Body of pancreas (tissue), 4 donors: ENCODE measurements at regions not wholly inside any gene's neighbourhood (a gene's known extent, or its start where the extent isn't known, plus 50 kb on each side); places are given as distances from the start of the nearest gene placed in this dataset.

ENCODE experiments used
- ATAC-seq: fragments of 150-250 bp; one replicate; pipeline ENCODE4 v1.9.1; 2016
- DNase-seq, 4 donors: peaks; one replicate each; pipeline ENCODE4 v3.0.0-alpha.2; 2019
- H3K27ac ChIP-seq, 4 donors: fragments of 200-600 bp; sonication (generic); 1 replicate in 3 of 4; 2 replicates in 1 of 4; pipeline versions ENCODE4 v1.5.1 to v1.6.1; 2016 to 2019; ENCODE audit warnings: mild to moderate bottlenecking in 1 of 4, mixed read lengths in 1 of 4, moderate library complexity in 1 of 4
- H3K27me3 ChIP-seq, 2 donors: fragments of 200-600 bp; sonication (generic); one replicate each; pipeline ENCODE4 v1.6.0; 2016; ENCODE audit warnings: mild to moderate bottlenecking in 1 of 2
- H3K36me3 ChIP-seq, 2 donors: fragments of 200-600 bp; sonication (generic); replicated peaks in 1 of 2; 2 replicates each; pipeline ENCODE4 v1.5.1; 2016; ENCODE audit warnings: low read depth in 2 of 2; ENCODE audit not compliant: insufficient read depth in 1 of 2
- H3K4me1 ChIP-seq: fragments of 200-600 bp; sonication (generic); one replicate; pipeline ENCODE4 v1.6.0; 2016
- H3K4me3 ChIP-seq, 2 donors: fragments of 200-600 bp; sonication (generic); 1 replicate in 1 of 2; 2 replicates in 1 of 2; pipeline ENCODE4 v1.5.1; 2016 to 2019
- H3K9me3 ChIP-seq, 3 donors: fragments of 200-600 bp; sonication (generic); 1 replicate in 2 of 3; 2 replicates in 1 of 3; pipeline ENCODE4 v1.5.1; 2016
- CTCF ChIP-seq, 7 experiments: fragments of 450-650 bp in 4 of 7; fragments of 200-600 bp in 3 of 7; sonication (generic) in 3 of 7; IDR thresholded peaks; one replicate each; pipeline ENCODE4 v1.5.1; 2016 to 2019; ENCODE audit warnings: antibody characterized with exemption in 7 of 7
- POLR2A ChIP-seq, 3 donors: fragments of 450-650 bp; IDR thresholded peaks; one replicate each; pipeline ENCODE4 v1.6.1; 2016; ENCODE audit warnings: antibody characterized with exemption in 3 of 3, mild to moderate bottlenecking in 2 of 3
- WGBS, 2 donors: methylation state at CpG; one replicate each; pipeline ENCODE4 v1.1.5; 2017; 5-methylcytosine and 5-hydroxymethylcytosine counted together
- intact Hi-C: fragments of 100-400 bp; cut with DNase I; formaldehyde crosslinking; loops from one replicate; pipeline ENCODE4 v1.15.1; 2023

GRCh38 chr2:153393518-153393917 is 85.0 kb downstream of the RPRM start:
- Histone ChIP-seq H3K36me3 (no peaks in the 10 kb centered on the region), H3K27ac (no peak overlapping the region), H3K9me3 (no peaks in the 10 kb centered on the region), H3K4me1 (no peaks in the 10 kb centered on the region), H3K4me3 (no peak overlapping the region), H3K27me3 (no peaks in the 10 kb centered on the region)
- no peak for DNase-seq
- WGBS, 2 donors, result 29 to 58% methylated on average over 3 of the region's 3 CpGs
- no peak for TF ChIP-seq CTCF (IDR thresholded peaks at IDR 0.05)
- no peak for TF ChIP-seq POLR2A (IDR thresholded peaks at IDR 0.05)
- intact Hi-C loops, result no loop called here
- ATAC-seq, result no peak

DNA sequence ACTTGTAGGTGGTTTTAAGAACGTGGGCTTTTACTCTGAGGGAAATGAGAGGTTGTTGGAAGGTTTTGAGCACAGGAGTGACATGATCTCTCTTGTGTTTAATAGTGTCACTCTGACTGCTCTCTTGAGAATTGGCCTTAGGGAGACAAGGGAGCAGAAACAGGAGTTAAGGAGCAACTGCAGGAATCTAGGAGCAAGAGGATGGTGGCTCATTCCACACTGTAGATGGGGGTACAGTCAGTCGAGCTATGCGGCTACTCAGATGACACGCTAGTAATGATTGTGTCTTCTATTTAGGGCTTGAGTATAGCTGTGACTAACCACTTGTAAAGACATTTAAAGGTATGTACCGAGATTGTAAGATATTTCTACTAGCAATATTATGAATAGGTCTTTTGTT is 87.4 kb downstream of the RPRM start:
- TF ChIP-seq POLR2A (IDR thresholded peaks at IDR 0.05) (no peak), CTCF (IDR thresholded peaks at IDR 0.05) (no peak)
- DNase-seq, result no peak
- no peak for ATAC-seq
- 45 to 49% methylated on average over 5 of the region's 5 CpGs for WGBS, 2 donors
- intact Hi-C loops, result no loop called here
- H3K27ac ChIP-seq, result no peak overlapping the region
- H3K36me3 ChIP-seq, result no peaks in the 10 kb centered on the region
- H3K27me3 ChIP-seq, result no peaks in the 10 kb centered on the region
- no peaks in the 10 kb centered on the region for H3K9me3 ChIP-seq
- no peaks in the 10 kb centered on the region for H3K4me1 ChIP-seq
- no peak overlapping the region for H3K4me3 ChIP-seq

- Histone ChIP-seq H3K4me1 (no peaks in the 10 kb centered on the region), H3K9me3 (no peaks in the 10 kb centered on the region), H3K4me3 (no peak overlapping the region), H3K36me3 (no peaks in the 10 kb centered on the region), H3K27me3 (no peaks in the 10 kb centered on the region), H3K27ac (no peak overlapping the region)
- intact Hi-C loops, result no loop called here
- ATAC-seq, result no peak
- WGBS, 2 donors, result 18 to 37% methylated on average over 1 of the region's 1 CpG
- no peak for DNase-seq
- TF ChIP-seq CTCF (IDR thresholded peaks at IDR 0.05) (no peak), POLR2A (IDR thresholded peaks at IDR 0.05) (no peak)
Observed at GRCh38 chr2:153388246-153388645, 90.3 kb downstream of the RPRM start.

DNA sequence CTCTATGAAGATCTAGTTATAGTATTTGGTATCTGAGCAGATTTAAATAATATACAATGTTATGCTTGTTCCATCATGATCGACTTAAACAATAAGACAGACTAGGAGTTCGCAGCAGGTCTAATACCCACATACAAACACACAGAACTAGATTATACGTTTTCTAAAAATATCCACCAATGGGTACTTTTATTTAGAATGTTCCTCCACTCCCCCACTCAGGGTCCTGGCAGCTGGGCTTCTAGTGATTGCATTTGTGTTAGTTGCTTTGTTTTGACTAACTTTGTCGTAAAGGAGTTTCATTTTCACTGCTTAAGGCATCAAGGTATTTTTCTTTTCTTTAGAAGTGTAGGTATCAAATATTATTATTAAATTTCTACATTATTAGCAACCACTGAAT is 91.4 kb downstream of the RPRM start:
- DNase-seq, result no peak
- ATAC-seq, result no peak
- Histone ChIP-seq H3K4me1 (no peaks in the 10 kb centered on the region), H3K9me3 (no peaks in the 10 kb centered on the region), H3K4me3 (no peak overlapping the region), H3K36me3 (no peaks in the 10 kb centered on the region), H3K27me3 (no peaks in the 10 kb centered on the region), H3K27ac (no peak overlapping the region)
- intact Hi-C loops, result no loop called here
- WGBS, 2 donors, result 63 to 72% methylated on average over 4 of the region's 4 CpGs
- TF ChIP-seq POLR2A (IDR thresholded peaks at IDR 0.05), result no peak
- TF ChIP-seq CTCF (IDR thresholded peaks at IDR 0.05), result no peak

- 45 to 50% methylated on average over 2 of the region's 2 CpGs for WGBS, 2 donors
- intact Hi-C loops, result no loop called here
- no peak for DNase-seq
Observed at GRCh38 chr2:153386481-153386897, 92.1 kb downstream of the RPRM start.

More at GRCh38 chr2:153386481-153386897, 92.1 kb downstream of the RPRM start:
- Histone ChIP-seq H3K4me3 (no peak overlapping the region), H3K27me3 (no peaks in the 10 kb centered on the region), H3K36me3 (no peaks in the 10 kb centered on the region), H3K4me1 (no peaks in the 10 kb centered on the region), H3K9me3 (no peaks in the 10 kb centered on the region), H3K27ac (no peak overlapping the region)
- ATAC-seq, result no peak
- TF ChIP-seq POLR2A (IDR thresholded peaks at IDR 0.05) (no peak), CTCF (IDR thresholded peaks at IDR 0.05) (no peak)
